Neutrophil (primary cell): ENCODE measurements at regions not wholly inside any gene's neighbourhood (a gene's known extent, or its start where the extent isn't known, plus 50 kb on each side); places are given as distances from the start of the nearest gene placed in this dataset.
"Not testable (repeated sequence)": the region's sequence is repeated elsewhere in the genome, so short reads cannot be mapped to it uniquely, and the experiment has no call there.

Source experiments
- H3K27ac ChIP-seq: fragments of 200-600 bp; sonication (generic); 2 replicates; pipeline ENCODE4 v1.5.1; 2016; ENCODE audit warnings: mild to moderate bottlenecking, moderate library complexity
- H3K27me3 ChIP-seq: fragments of 200-600 bp; sonication (generic); 2 replicates; pipeline ENCODE4 v1.6.0; 2016; ENCODE audit warnings: mild to moderate bottlenecking
- H3K36me3 ChIP-seq: fragments of 200-600 bp; sonication (generic); 2 replicates; pipeline ENCODE4 v1.5.1; 2017
- H3K4me1 ChIP-seq, 2 experiments: fragments of 200-600 bp in 1 of 2; sonication (generic) in 1 of 2; 1 replicate in 1 of 2; 2 replicates in 1 of 2; pipeline versions ENCODE4 v1.5.1 to v1.6.1; 2013 to 2016; ENCODE audit warnings: low read depth in 1 of 2, low read length in 1 of 2, mild to moderate bottlenecking in 1 of 2, moderate library complexity in 1 of 2; ENCODE audit not compliant: control insufficient read depth in 1 of 2, insufficient read depth in 1 of 2
- H3K4me3 ChIP-seq, 2 experiments: fragments of 200-600 bp in 1 of 2; sonication (generic) in 1 of 2; 1 replicate in 1 of 2; 2 replicates in 1 of 2; pipeline ENCODE4 v1.5.1; 2013 to 2016; ENCODE audit warnings: low read depth in 1 of 2, low read length in 1 of 2, mild to moderate bottlenecking in 1 of 2, moderate library complexity in 1 of 2
- H3K9me3 ChIP-seq: fragments of 200-600 bp; sonication (generic); 2 replicates; pipeline ENCODE4 v1.5.1; 2016

DNA sequence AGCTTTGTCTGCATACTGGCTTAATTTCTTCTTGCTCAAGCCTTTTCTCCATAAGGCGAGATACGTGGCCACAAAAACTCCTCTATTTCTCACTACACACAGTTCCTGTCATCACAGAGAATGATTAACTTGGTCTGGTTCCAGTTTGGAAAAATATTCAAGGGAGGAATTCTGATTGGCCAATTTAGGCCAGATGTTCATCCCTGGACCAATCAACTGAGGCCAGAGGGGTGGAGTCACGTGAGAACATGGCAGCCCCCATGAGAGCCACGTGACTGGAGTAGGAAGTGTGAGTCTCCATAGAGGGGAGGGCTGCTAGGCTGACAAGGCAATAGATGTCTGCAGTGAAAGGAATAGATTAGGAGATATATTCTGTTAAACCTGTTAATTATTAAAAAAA lies 200.0 kb downstream of the OTOP1 start:
- not testable (repeated sequence) for H3K27me3 ChIP-seq, H3K27ac ChIP-seq, H3K4me1 ChIP-seq, H3K9me3 ChIP-seq, H3K36me3 ChIP-seq, H3K4me3 ChIP-seq

DNA sequence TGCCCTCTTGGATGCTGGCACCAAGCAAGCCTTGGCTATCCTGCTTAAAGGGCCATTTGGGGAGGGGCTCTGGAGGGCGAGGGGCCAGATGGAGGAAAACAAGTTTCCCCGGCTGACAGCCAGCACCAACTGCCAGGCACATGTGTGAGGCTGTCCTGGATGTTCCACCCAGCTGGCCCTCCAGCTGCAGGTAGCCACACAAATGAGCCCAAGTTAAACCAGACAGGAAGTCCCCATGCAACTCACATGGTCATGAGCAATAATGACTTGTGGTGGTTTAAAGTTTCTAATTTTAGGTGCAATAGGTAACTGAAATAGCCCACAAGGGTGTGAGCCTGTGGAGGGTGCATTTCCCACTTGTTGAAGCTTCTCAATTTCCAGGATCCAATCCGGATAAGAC lies 198.0 kb downstream of the OTOP1 start:
- not testable (repeated sequence) for H3K9me3 ChIP-seq, H3K36me3 ChIP-seq, H3K4me3 ChIP-seq, H3K4me1 ChIP-seq, H3K27ac ChIP-seq
- H3K27me3 ChIP-seq = peaks cover 14% of the 10 kb centered on the region

DNA sequence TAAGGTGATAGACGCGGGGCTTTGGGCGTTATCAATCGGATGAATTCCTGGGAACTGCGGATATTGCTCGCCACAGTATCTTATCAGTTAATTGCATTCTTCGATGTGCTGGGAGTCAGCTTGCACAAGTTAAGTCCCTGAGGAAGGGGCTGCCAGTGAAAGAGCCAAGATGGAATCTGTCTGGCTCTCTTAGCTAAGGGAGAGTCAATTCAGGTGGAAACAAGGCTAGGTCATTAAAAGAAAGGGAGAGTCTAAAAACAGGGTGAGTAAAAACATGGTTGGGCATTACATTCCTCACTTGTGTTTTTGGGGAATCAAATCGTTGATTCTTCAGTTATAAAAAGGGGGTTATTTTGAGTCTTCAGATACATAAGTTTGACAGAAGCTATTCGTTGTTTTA lies 196.2 kb downstream of the OTOP1 start:
- H3K27ac ChIP-seq, H3K9me3 ChIP-seq, H3K4me1 ChIP-seq, H3K36me3 ChIP-seq, H3K4me3 ChIP-seq: not testable (repeated sequence)
- peaks cover 14% of the 10 kb centered on the region for H3K27me3 ChIP-seq

DNA sequence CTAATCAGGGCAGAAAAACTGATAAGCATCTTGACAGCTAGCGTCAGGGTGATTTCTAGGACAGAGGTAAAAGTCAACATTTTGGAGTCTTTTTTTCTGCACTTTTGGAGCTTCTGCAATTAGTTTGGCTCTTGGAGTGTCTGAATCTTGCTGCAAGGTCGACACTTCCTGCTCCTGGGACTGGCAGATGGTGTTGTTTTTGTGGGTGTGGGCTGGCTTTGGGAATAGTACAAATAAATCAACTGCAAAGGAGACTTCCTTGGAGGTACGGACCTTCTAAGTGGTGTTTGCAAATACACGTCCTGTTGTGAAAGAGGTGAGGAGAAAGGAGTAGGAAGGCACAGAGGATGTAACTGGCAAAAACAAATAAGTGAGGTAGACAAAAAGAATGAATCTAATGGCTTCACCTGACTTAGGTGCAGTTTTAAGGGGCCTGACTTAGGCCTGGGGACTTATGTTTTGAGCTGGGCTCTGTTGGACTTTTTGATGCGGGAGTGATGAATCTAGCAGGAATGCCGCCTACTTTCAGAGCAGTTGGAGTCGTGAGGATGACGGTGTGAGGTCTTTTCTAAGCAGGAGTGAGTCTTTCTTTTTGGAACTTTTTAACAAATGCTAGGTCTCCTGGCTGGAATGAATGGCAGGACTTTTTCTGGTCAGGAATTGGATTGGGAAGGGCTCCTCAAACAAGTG lies 195.1 kb downstream of the OTOP1 start:
- not testable (repeated sequence) for H3K27ac ChIP-seq, H3K36me3 ChIP-seq, H3K4me3 ChIP-seq, H3K4me1 ChIP-seq, H3K9me3 ChIP-seq
- peaks cover 14% of the 10 kb centered on the region for H3K27me3 ChIP-seq

DNA sequence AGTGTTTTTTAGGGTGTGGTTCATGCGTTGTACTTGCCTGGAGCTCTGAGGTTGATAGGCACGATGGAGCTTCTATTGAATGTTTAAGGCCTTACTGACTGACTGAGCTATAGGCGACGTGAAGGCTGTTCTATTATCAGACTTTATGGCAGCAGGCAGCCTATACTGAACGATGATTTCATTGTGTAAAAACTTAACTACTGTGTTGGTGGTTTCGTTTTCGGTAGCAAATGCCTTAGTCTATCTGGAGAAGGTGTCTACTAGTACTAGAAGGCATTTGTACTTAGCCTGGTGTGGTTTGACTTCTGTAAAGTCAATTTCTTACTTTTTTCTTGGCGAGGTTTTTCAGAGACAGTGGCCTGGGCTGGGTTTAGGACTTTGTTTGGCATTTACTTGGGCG lies 194.4 kb downstream of the OTOP1 start:
- not testable (repeated sequence) for H3K9me3 ChIP-seq, H3K4me3 ChIP-seq, H3K27ac ChIP-seq, H3K36me3 ChIP-seq, H3K4me1 ChIP-seq
- peaks cover 14% of the 10 kb centered on the region for H3K27me3 ChIP-seq

DNA sequence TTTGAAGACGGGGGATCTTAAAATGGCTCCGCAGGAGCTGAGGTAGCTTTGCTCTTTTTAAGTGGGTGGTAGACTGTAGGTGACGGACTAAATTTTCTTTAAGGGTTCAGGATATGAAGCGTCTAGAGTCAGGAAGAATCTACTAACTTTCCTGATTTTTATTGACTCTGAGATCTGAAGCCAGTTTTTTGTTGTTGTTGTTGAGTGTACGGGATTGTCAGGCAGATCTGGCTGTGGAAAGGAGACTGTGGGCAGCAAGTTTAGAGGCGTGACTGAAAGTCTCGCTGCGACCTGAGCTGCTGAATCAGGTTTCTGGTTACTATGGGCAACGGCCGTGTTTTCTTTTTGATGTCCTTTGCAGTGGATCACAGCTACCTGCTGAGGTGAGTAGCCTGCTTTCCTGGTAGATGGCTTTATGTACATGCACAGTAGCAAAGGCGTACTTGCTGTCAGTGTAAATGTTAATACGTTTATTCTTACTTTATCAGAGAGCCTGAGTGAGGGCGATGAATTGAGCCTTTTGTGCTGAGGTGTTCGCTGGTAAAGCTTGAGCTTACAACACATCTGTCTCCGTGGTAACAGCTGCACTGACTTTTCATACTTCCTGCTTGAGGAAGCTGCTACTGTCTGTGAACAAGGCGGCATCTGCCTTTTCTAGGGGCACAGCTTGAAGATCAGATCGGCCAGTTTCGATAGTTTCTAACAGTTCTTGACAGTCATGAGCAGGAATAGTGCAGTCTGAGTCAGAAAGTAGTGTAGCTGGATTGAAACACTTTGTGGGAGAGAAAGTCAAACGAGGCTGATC lies 193.7 kb downstream of the OTOP1 start:
- H3K9me3 ChIP-seq, H3K4me1 ChIP-seq, H3K4me3 ChIP-seq, H3K27ac ChIP-seq, H3K36me3 ChIP-seq: not testable (repeated sequence)
- H3K27me3 ChIP-seq = peaks cover 14% of the 10 kb centered on the region

DNA sequence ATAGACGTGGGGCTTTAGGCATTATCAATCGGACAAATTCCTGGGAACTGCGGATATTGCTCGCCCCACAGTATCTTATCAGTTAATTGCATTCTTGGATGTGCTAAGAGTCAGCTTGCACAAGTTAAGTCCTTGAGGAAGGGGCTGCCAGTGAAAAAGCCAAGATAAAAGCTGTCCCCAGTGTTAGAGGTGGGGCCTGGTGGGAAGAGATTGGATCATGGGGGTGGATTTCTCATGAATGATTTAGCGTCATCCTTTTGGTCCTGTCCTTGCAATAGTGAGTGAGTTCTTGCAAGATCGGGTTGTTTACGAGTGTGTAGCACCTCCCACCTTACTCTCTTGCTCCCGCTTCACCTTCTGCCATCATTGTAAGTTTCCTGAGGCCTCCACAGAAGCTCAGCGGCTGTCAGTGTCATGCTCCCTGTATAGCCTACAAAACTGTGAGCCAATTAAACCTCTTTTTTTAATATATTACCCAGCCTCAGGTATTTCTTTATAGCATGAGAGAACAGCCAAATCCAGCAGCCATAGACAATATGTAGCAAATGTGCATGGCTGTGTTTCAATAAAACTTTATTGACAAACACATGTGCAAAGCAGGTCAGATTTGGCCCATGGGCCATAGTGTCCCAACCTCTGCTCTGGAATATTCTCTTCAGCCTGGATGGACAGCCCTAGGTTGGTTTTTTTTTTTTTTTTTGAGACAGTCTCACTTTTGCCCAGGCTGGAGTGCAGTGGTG lies 189.2 kb downstream of the OTOP1 start:
- not testable (repeated sequence) for H3K27me3 ChIP-seq, H3K9me3 ChIP-seq, H3K4me1 ChIP-seq, H3K4me3 ChIP-seq, H3K27ac ChIP-seq, H3K36me3 ChIP-seq

DNA sequence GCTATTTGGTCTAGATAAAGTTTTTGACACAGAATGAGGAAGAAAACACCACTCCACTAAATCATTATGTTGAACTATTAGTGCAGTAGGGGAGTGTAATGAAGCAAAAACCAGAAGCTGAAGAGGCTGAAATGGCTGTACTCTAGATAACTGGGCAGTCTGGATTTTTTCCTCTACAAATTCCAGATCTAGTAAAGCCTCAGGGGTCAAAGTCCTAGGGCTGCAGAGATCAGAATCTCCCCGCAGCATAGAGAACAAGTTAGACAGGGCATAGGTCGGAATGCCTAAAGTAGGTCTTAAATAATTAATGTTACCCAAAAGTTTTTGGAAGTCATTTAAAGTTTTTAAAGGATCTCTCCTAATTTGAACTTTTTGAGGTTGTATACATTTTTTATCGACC lies 180.9 kb downstream of the OTOP1 start:
- not testable (repeated sequence) for H3K4me1 ChIP-seq, H3K27ac ChIP-seq, H3K36me3 ChIP-seq, H3K4me3 ChIP-seq, H3K9me3 ChIP-seq
- peaks cover 53% of the 10 kb centered on the region for H3K27me3 ChIP-seq

DNA sequence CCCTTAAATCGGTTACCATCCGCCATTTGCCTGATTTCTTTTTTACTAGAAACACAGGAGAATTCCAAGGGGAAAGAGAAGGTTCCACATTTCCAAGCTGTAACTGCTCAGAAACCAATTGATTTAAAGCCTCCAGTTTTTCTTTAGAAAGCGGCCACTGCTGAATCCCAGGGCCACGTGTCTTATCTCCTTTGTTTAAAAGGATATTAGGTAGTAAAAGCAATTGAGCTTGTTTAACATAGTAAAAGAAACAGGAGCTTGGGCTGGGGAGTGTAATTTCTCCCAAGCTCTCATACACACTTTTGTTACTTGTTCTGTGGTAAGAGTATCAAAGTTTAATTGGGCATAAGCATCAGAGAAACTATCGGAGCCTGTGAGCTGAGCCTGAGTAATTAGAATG lies 180.0 kb downstream of the OTOP1 start:
- not testable (repeated sequence) for H3K9me3 ChIP-seq, H3K4me1 ChIP-seq, H3K27ac ChIP-seq, H3K36me3 ChIP-seq, H3K4me3 ChIP-seq
- peaks cover 53% of the 10 kb centered on the region for H3K27me3 ChIP-seq

DNA sequence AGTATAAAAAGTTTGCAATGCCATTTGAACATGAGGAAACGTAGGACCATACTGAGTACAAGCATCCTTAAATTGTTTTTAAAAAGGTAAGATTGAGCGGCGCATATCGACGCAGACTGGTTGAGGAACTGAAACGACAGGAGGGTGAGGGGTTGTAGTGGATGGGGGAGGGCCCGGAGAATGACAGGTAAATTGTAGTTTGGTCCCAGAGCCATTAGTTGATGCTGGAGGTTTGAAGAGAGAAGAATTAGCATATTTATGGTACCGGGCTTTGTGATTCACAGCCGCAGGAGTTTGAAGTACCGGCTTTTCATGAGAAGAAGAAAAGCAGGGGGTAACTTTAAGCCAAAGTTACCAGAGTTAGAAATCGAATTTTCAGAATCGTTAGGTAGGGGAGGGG lies 179.5 kb downstream of the OTOP1 start:
- peaks cover 53% of the 10 kb centered on the region for H3K27me3 ChIP-seq
- not testable (repeated sequence) for H3K9me3 ChIP-seq, H3K4me3 ChIP-seq, H3K27ac ChIP-seq, H3K36me3 ChIP-seq, H3K4me1 ChIP-seq

DNA sequence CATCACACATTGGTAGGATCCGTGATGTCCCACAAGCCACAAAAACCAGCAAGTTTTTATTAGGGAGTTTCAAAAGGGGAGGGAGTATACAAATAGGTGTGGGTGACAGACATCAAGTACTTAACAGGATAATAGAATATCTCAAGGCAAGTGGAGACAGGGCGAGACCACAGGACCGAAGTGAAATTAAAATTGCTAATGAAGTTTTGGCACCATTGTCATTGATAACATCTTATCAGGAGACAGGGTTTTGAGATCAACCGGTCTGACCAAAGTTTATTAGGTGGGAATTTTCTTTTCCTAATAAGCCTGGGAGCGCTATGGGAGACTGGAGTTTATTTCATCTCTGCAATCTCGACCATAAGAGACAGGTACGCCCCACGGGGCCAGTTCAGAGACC lies 178.5 kb downstream of the OTOP1 start:
- H3K27me3 ChIP-seq = peaks cover 53% of the 10 kb centered on the region
- H3K4me1 ChIP-seq, H3K27ac ChIP-seq, H3K9me3 ChIP-seq, H3K36me3 ChIP-seq, H3K4me3 ChIP-seq: not testable (repeated sequence)

DNA sequence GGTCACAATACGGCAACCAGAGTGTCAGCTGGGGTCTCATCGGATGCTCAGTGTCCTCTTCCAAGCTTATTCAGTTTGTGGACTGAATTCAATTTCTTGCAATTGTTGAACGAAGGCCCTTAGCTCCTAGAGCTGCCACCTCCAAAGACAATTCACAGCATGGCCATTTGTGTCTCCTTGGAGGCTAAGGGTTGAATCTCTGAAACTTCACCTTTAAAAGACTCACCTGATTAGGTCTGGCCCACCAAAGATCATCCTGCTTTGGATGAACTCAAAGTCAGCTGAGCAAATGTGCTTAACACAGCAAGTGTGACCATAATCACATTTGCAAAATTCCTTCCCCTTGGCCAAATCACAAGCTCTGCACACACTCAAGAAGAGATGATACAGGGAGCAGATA lies 175.9 kb downstream of the OTOP1 start:
- not testable (repeated sequence) for H3K9me3 ChIP-seq, H3K4me3 ChIP-seq, H3K36me3 ChIP-seq, H3K27ac ChIP-seq, H3K4me1 ChIP-seq
- H3K27me3 ChIP-seq = peaks cover 34% of the 10 kb centered on the region

DNA sequence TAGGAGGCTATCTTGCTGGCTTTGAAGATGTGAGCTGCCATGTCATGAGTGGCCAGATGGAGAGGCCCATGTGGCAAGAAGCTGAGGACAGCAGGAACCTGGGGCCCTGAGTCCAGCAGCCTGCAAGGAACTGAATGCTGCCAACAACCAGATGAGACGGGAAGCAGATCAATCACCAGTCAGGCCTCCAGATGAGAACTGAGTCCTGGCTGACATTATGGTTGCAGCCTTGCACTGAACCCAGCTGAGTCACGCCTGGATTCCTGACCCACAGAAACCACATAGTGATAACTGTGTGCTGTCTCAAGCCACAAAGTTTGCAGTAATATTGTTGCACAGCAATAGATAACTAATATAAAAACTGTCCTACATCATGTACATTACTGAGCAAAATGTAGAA lies 173.8 kb downstream of the OTOP1 start:
- not testable (repeated sequence) for H3K27ac ChIP-seq, H3K9me3 ChIP-seq, H3K4me3 ChIP-seq, H3K36me3 ChIP-seq, H3K4me1 ChIP-seq
- H3K27me3 ChIP-seq = peaks cover 13% of the 10 kb centered on the region

DNA sequence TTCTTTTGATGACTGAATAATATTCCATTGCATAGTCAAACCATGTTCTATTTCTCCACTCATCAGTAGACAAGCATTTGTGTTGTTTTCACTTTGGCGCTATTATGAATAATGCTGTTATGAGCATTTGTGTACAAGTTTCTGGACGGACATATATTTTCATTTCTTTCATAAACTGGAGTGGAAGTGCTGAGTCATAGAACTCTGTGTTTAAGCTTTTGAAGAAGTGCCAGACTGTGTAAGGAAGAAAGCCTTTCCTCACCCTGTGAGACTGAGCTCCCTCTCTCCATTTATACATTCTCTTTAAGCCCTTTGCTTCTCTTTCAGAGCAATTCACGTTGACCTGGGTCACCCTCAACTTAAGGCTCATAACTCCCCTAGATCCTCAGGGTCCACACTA lies 169.5 kb downstream of the OTOP1 start:
- H3K9me3 ChIP-seq, H3K36me3 ChIP-seq, H3K27me3 ChIP-seq, H3K4me3 ChIP-seq, H3K4me1 ChIP-seq, H3K27ac ChIP-seq: not testable (repeated sequence)
